Pancreas (tissue), 10 donors: ENCODE measurements at regions not wholly inside any gene's neighbourhood (a gene's known extent, or its start where the extent isn't known, plus 50 kb on each side); places are given as distances from the start of the nearest gene placed in this dataset.

Experiments used
- ATAC-seq, 4 donors: fragments of 200-7000 bp; cut with Tn5 transposase; one replicate each; pipeline versions ENCODE4 v1.8.0 to v1.9.1; 2020; ENCODE audit warnings: mild to moderate bottlenecking in 4 of 4, moderate library complexity in 4 of 4
- DNase-seq, 6 donors: peaks; one replicate each; pipeline ENCODE4 v3.0.0-alpha.2; 2020
- FAIRE-seq: peaks from 2 replicates; lab custom pipeline; 2012; peaks lifted over from hg19 to GRCh38; lab: Jason Lieb, UNC
- H3K27ac ChIP-seq, 4 donors: fragments of 200-600 bp; sonication (generic); 1 replicate in 3 of 4; 2 replicates in 1 of 4; pipeline versions ENCODE4 v1.5.0 to v1.8.0; 2020
- H3K27me3 ChIP-seq, 4 donors: fragments of 200-600 bp; one replicate each; pipeline ENCODE4 v1.8.0; 2021
- H3K36me3 ChIP-seq, 3 donors: fragments of 200-600 bp; sonication (generic) in 1 of 3; one replicate each; pipeline versions ENCODE4 v1.5.0 to v1.8.0; 2020 to 2021
- H3K4me1 ChIP-seq, 3 donors: fragments of 200-600 bp; one replicate each; pipeline ENCODE4 v1.8.0; 2021
- H3K4me3 ChIP-seq, 4 donors: fragments of 200-600 bp; sonication (generic) in 2 of 4; one replicate each; pipeline versions ENCODE4 v1.5.0 to v1.8.0; 2020 to 2021
- H3K9me3 ChIP-seq, 4 donors: fragments of 200-600 bp; one replicate each; pipeline ENCODE4 v1.8.0; 2021
- WGBS, 2 donors: extraction: QIAGEN DNeasy Blood & Tissue Kit; methylation state at CpG; one replicate each; pipeline ENCODE4 v1.1.7; 2013; 5-methylcytosine and 5-hydroxymethylcytosine counted together
- intact Hi-C, 3 donors: fragments of 100-400 bp; cut with DNase I; formaldehyde crosslinking; loops; one replicate each; pipeline versions ENCODE4 v1.11.1 to v1.14.2; 2022
- TF ChIP-seq, protein P1 (sequence below), 4 donors: fragments of 200-600 bp; sonication (generic) in 3 of 4; IDR thresholded peaks; one replicate each; pipeline versions ENCODE4 v1.5.0 to v1.8.0; 2021; ENCODE audit warnings: antibody characterized with exemption in 4 of 4
- donor health status: healthy with polysubstance abuse.
- donor health status: DM: no; HTN: no; CAD: no; lungs with moderate emphysema.
- donor health status: DM: no; HTN: no; CAD: no.
- donor health status: control.
- donor health status: control.
- donor health status: Bipolar disorder and iron deficiency.
- donor health status: DM: yes; HTN: yes; CAD: no.
- donor health status: DM: no; HTN: no; CAD: no.
- donor health status: DM: no; HTN: no; CAD: no.
- donor health status: DM: yes; HTN: yes; CAD: no.

DNA sequence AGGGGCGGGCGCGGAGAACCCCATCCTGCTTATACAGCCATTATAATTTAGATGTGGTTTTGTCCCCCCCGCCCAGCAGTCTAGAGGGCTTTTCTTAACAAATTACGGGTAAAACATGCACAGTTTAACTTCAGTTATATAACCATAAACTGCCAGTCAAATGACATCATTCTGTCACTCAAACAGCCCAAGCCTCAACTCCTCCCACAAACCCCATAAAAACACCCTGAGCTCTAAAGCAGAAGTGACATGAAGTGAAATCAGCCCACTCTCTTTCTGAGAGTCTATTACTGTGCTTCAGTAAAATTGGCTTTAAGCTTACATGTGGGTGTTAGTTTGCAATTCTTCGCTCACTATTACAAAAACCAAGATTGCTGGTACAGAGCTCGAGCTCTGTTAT lies 705.1 kb upstream of the GCFC2 start:
- FAIRE-seq (no peak), ATAC-seq (no peak), DNase-seq (no peak)
- no peaks in the 10 kb centered on the region for H3K9me3 ChIP-seq
- H3K27me3 ChIP-seq, result no peaks in the 10 kb centered on the region
- WGBS, 2 donors, result 73 to 80% methylated on average over 7 of the region's 7 CpGs
- H3K4me1 ChIP-seq, result no peaks in the 10 kb centered on the region
- no peaks in the 10 kb centered on the region for H3K36me3 ChIP-seq
- intact Hi-C loops, result no loop called here
- TF ChIP-seq, protein P1, sequence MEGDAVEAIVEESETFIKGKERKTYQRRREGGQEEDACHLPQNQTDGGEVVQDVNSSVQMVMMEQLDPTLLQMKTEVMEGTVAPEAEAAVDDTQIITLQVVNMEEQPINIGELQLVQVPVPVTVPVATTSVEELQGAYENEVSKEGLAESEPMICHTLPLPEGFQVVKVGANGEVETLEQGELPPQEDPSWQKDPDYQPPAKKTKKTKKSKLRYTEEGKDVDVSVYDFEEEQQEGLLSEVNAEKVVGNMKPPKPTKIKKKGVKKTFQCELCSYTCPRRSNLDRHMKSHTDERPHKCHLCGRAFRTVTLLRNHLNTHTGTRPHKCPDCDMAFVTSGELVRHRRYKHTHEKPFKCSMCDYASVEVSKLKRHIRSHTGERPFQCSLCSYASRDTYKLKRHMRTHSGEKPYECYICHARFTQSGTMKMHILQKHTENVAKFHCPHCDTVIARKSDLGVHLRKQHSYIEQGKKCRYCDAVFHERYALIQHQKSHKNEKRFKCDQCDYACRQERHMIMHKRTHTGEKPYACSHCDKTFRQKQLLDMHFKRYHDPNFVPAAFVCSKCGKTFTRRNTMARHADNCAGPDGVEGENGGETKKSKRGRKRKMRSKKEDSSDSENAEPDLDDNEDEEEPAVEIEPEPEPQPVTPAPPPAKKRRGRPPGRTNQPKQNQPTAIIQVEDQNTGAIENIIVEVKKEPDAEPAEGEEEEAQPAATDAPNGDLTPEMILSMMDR (IDR thresholded peaks at IDR 0.05), result no peak
- H3K27ac ChIP-seq, result no peak overlapping the region
- no peak overlapping the region for H3K4me3 ChIP-seq

DNA sequence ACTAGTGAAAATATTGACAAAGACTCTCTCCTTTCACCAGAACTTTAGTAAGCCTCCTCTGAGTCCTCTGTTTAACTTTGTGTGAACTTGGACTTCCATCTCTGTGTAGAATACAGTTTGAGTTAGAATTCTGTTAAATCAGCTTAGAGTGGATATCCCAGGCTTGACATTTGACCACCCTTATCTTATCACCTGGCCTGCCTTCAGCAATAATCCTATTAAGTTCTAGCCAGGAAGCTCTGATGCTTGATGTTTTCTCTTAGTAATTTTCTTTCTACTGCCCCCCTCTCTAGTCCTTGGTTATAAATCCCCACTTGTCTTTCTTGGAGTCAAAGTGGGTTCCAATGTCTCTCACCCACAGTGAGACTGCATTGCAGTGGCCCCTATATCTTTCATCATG lies 702.7 kb upstream of the GCFC2 start:
- no peaks in the 10 kb centered on the region for H3K36me3 ChIP-seq
- DNase-seq (no peak), ATAC-seq (no peak), FAIRE-seq (no peak)
- H3K27ac ChIP-seq, result no peak overlapping the region
- TF ChIP-seq, protein P1 (IDR thresholded peaks at IDR 0.05), result no peak
- H3K27me3 ChIP-seq, result no peaks in the 10 kb centered on the region
- H3K4me3 ChIP-seq, result no peak overlapping the region
- no peaks in the 10 kb centered on the region for H3K9me3 ChIP-seq
- H3K4me1 ChIP-seq, result no peaks in the 10 kb centered on the region
- intact Hi-C loops, result no loop called here

DNA sequence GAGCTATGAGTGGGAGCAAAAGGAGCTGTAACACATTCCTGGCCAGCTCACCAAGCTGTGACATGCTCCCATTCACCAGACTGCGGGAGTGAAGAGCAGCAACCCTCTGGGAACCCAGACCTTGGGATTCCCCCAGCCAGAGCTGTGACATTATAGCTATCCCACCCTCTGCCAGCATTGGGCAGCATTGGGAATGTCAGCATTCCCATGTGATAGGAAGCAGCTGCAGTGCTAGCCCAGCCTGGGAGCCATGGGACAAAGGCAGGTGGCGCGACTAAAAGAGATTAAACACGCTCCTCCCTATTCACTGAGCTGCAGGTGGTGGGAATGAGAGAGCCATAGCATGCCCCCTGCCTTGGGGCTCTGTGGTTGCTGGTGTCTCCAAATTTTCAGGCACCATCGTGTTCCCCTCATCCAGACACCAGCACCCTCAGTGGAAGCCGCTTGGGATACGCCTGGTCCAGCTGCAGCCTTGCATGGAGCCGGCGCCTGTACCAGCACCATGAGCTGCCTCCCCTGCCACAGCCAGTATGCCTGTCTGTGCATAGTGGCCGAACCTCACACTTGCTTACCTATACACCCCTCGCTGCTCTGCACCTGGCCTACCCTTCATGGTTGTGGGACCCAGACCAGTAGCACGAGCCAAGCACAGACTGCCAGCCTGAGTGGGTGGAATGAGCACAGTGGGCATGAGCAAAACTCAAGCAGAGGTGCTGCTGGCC lies 695.6 kb upstream of the GCFC2 start:
- TF ChIP-seq, protein P1 (IDR thresholded peaks at IDR 0.05), result no peak
- Histone ChIP-seq H3K4me1 (no peaks in the 10 kb centered on the region), H3K4me3 (no peak overlapping the region), H3K27me3 (no peaks in the 10 kb centered on the region), H3K36me3 (no peaks in the 10 kb centered on the region), H3K9me3 (no peaks in the 10 kb centered on the region), H3K27ac (no peak overlapping the region)
- no peak for FAIRE-seq
- intact Hi-C loops, result no loop called here
- 77 to 90% methylated on average over 11 to 12 of the region's 12 CpGs for WGBS, 2 donors
- peak in 1 of 6 donors; percentile 43 for DNase-seq
- peak in 1 of 4 donors; percentile 11 for ATAC-seq

DNA sequence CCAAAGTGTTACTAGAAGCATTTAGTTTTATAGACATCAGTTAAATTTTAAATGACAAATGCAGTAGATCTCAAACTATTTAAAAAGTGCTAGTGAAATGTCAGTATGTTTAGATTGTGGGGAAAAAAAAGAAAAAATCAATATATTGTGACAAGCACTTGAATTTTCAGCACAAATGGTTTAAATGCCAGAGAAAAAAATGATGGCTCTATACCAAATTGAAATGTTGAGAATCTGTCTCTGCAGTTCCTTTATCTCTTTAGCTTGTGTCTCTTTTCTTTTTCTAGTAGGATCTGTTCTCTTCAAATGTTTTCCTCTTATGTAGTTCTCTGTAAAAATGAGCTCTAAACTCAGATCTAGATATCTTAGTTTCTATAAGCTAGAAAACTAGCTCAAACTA lies 682.6 kb upstream of the GCFC2 start:
- FAIRE-seq, result no peak
- intact Hi-C loops, result no loop called here
- H3K9me3 ChIP-seq, result no peaks in the 10 kb centered on the region

DNA sequence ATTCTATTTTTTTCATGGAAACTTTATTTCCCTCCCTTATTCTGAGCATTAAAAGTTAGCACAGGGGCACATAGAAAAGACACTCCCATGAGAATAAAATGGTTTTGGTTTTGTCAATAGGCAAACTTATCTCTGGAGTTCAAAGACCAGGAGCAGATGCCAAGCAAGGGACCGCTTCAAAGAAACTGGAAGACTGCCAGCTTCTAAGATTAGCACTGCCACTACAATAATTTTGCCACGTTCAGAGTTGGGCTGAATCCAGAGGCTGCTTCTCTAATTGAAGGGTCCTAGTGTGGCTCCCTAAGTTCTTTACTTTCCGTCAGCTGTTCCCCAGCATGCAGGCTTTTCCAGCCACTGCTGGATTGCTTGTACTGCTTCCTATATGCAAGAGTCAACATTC lies 681.0 kb upstream of the GCFC2 start:
- Histone ChIP-seq H3K9me3 (no peaks in the 10 kb centered on the region), H3K36me3 (no peaks in the 10 kb centered on the region), H3K27ac (no peak overlapping the region), H3K4me1 (peaks cover 0 to 8% (median 0%) of the 10 kb centered on the region in 3 donors), H3K27me3 (no peaks in the 10 kb centered on the region), H3K4me3 (no peak overlapping the region)
- no peak for FAIRE-seq
- intact Hi-C loops, result no loop called here
- TF ChIP-seq, protein P1 (IDR thresholded peaks at IDR 0.05), result no peak
- WGBS, 2 donors, result 2 to 4% methylated on average over 3 of the region's 3 CpGs
- DNase-seq, result no peak
- peak in 1 of 4 donors; percentile 34 for ATAC-seq

More for the DNA sequence above, 682.6 kb upstream of the GCFC2 start:
- H3K27me3 ChIP-seq, result no peaks in the 10 kb centered on the region
- DNase-seq (no peak), ATAC-seq (no peak)
- H3K4me1 ChIP-seq, result peaks cover 0 to 8% (median 0%) of the 10 kb centered on the region in 3 donors
- H3K27ac ChIP-seq, result no peak overlapping the region
- no peak overlapping the region for H3K4me3 ChIP-seq
- H3K36me3 ChIP-seq, result no peaks in the 10 kb centered on the region
- TF ChIP-seq, protein P1 (IDR thresholded peaks at IDR 0.05), result no peak
